Peyer's patch (tissue), 4 donors: ENCODE measurements at regions not wholly inside any gene's neighbourhood (a gene's known extent, or its start where the extent isn't known, plus 50 kb on each side); places are given as distances from the start of the nearest gene placed in this dataset.

ENCODE experiments used
- DNase-seq, 3 donors: peaks; one replicate each; pipeline ENCODE4 v3.0.0-alpha.2; 2017 to 2019
- H3K27ac ChIP-seq, 4 donors: fragments of 200-600 bp; sonication (generic); one replicate each; pipeline ENCODE4 v1.5.1; 2016 to 2019
- H3K27me3 ChIP-seq, 2 donors: fragments of 200-600 bp; sonication (generic); one replicate each; pipeline ENCODE4 v1.5.1; 2019
- H3K36me3 ChIP-seq, 3 donors: fragments of 200-600 bp; sonication (generic); one replicate each; pipeline ENCODE4 v1.5.1; 2016 to 2019
- H3K4me1 ChIP-seq, 4 donors: fragments of 200-600 bp; sonication (generic); one replicate each; pipeline ENCODE4 v1.5.1; 2016 to 2019
- H3K4me3 ChIP-seq, 4 donors: fragments of 200-600 bp; sonication (generic); 1 replicate in 3 of 4; 2 replicates in 1 of 4; pipeline ENCODE4 v1.5.1; 2016 to 2019; ENCODE audit warnings: mild to moderate bottlenecking in 1 of 4
- H3K9me3 ChIP-seq, 4 donors: fragments of 200-600 bp; sonication (generic); one replicate each; pipeline ENCODE4 v1.5.1; 2016 to 2019; ENCODE audit warnings: mild to moderate bottlenecking in 1 of 4
- POLR2A ChIP-seq, 2 donors: fragments of 450-650 bp; IDR thresholded peaks; one replicate each; pipeline ENCODE4 v1.5.1; 2017; ENCODE audit warnings: antibody characterized with exemption in 2 of 2, mild to moderate bottlenecking in 2 of 2, moderate library complexity in 2 of 2
- TF ChIP-seq, protein P1 (sequence below), 6 experiments: fragments of 450-650 bp in 4 of 6; fragments of 200-600 bp in 2 of 6; sonication (generic) in 1 of 6; IDR thresholded peaks; one replicate each; pipeline ENCODE4 v1.5.1; 2017 to 2019; ENCODE audit warnings: antibody characterized with exemption in 6 of 6, mild to moderate bottlenecking in 3 of 6, moderate library complexity in 1 of 6

DNA sequence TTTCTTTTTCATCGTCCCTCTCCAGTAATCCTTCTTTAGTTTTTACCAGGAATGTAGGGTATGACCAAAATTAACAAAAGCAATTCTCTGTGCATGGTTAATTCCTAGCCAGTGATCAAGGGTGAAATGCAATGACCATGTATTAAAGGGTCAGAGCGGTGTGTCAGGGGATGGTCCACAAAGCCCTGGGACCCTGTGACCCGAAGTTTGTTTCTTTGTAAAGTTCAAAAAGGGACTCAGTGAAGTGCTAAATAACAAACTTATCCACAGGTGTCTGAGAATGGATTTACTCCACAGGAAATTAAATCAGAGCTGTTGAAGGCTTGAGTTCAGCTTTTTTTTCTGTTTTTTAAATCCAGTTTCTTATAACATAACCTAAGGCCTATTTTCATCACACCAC is 375.7 kb downstream of the GJA1 start:
- no peaks in the 10 kb centered on the region for H3K4me1 ChIP-seq
- no peaks in the 10 kb centered on the region for H3K36me3 ChIP-seq
- H3K4me3 ChIP-seq = no peak overlapping the region
- H3K27me3 ChIP-seq = no peaks in the 10 kb centered on the region
- no peak overlapping the region for H3K27ac ChIP-seq
- DNase-seq = no peak
- no peak for TF ChIP-seq POLR2A (IDR thresholded peaks at IDR 0.05)
- TF ChIP-seq, protein P1, sequence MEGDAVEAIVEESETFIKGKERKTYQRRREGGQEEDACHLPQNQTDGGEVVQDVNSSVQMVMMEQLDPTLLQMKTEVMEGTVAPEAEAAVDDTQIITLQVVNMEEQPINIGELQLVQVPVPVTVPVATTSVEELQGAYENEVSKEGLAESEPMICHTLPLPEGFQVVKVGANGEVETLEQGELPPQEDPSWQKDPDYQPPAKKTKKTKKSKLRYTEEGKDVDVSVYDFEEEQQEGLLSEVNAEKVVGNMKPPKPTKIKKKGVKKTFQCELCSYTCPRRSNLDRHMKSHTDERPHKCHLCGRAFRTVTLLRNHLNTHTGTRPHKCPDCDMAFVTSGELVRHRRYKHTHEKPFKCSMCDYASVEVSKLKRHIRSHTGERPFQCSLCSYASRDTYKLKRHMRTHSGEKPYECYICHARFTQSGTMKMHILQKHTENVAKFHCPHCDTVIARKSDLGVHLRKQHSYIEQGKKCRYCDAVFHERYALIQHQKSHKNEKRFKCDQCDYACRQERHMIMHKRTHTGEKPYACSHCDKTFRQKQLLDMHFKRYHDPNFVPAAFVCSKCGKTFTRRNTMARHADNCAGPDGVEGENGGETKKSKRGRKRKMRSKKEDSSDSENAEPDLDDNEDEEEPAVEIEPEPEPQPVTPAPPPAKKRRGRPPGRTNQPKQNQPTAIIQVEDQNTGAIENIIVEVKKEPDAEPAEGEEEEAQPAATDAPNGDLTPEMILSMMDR (IDR thresholded peaks at IDR 0.05) = no peak
- H3K9me3 ChIP-seq = no peaks in the 10 kb centered on the region

DNA sequence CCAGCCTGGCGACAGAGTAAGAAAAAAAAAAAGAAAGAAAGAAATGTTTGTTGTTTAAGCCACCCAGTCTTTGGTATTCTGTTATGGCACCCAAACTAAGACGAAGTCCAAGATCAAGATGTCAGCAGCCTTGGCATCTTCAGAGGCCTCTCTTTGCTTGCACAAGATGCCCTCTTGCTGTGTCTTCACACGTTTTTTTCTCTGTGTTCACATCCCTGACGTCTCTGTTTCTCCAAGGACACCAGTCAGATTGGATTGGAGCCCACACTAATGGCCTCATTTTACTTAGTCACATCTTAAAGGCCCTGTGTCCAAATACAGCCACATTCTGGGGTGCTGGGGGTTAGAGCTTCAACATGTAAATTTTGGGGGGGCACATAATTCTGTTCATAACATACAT is 380.9 kb downstream of the GJA1 start:
- Histone ChIP-seq H3K27ac (no peak overlapping the region), H3K27me3 (no peaks in the 10 kb centered on the region), H3K36me3 (no peaks in the 10 kb centered on the region), H3K4me1 (no peaks in the 10 kb centered on the region), H3K9me3 (peaks cover 0 to 3% (median 0%) of the 10 kb centered on the region in 4 donors), H3K4me3 (no peak overlapping the region)
- no peak for DNase-seq
- TF ChIP-seq, protein P1 (IDR thresholded peaks at IDR 0.05) = no peak
- TF ChIP-seq POLR2A (IDR thresholded peaks at IDR 0.05) = no peak

DNA sequence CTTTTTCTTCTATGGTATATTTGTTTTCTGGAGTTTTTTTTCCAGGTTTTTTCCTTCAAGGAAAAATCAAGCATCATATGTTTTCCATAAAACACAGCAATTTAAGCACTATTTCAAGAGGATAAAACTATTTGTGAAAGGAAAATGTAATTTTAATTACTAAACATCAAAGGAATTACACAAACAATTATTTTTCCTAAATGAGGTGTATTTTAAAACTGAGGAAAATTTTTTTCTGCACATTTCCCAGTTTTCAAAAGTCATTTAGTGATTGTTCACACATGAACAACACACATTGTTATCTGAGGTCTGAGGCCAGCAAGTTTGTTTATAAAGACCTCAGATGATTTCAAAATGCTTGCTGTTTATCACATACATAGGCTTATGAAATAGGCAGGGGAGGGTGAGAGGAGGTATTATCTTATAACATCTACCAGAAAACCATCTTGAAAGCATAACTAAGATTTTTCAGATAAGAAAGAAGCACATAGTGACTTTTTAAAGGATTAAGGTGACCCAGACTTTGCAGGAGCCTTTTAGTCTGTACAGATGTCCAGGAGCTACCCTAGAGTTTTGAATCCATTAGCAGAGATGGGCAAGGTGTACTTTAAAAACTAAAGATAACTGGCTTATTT is 381.6 kb downstream of the GJA1 start:
- Histone ChIP-seq H3K9me3 (peaks cover 0 to 3% (median 0%) of the 10 kb centered on the region in 4 donors), H3K27me3 (no peaks in the 10 kb centered on the region), H3K4me1 (no peaks in the 10 kb centered on the region), H3K36me3 (no peaks in the 10 kb centered on the region), H3K27ac (no peak overlapping the region), H3K4me3 (no peak overlapping the region)
- no peak for DNase-seq
- TF ChIP-seq POLR2A (IDR thresholded peaks at IDR 0.05) = no peak
- TF ChIP-seq, protein P1 (IDR thresholded peaks at IDR 0.05) = no peak

DNA sequence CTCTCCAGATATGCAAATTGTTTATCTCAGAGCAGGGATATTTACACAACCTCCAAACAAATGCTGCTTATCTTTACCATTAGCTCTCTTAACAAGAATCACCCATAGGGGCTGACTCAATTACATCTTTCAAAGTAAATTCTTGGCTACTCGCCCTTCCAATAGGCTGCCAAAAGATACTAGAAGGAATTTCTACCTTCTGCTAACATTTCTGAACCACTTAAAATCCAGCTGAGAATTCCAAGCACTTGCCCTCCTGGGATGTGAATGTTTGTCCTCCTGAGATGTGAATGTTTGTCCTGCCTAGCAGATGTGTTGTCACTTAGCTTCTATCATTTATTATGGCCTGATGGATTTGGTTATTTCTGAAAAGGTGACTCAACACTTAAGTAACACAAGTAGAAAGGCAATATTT is 388.0 kb downstream of the GJA1 start:
- Histone ChIP-seq H3K4me1 (no peaks in the 10 kb centered on the region), H3K27me3 (no peaks in the 10 kb centered on the region), H3K9me3 (peaks cover 0 to 3% (median 0%) of the 10 kb centered on the region in 4 donors), H3K27ac (no peak overlapping the region), H3K36me3 (no peaks in the 10 kb centered on the region), H3K4me3 (no peak overlapping the region)
- no peak for DNase-seq
- TF ChIP-seq, protein P1 (IDR thresholded peaks at IDR 0.05) = no peak
- TF ChIP-seq POLR2A (IDR thresholded peaks at IDR 0.05) = no peak

DNA sequence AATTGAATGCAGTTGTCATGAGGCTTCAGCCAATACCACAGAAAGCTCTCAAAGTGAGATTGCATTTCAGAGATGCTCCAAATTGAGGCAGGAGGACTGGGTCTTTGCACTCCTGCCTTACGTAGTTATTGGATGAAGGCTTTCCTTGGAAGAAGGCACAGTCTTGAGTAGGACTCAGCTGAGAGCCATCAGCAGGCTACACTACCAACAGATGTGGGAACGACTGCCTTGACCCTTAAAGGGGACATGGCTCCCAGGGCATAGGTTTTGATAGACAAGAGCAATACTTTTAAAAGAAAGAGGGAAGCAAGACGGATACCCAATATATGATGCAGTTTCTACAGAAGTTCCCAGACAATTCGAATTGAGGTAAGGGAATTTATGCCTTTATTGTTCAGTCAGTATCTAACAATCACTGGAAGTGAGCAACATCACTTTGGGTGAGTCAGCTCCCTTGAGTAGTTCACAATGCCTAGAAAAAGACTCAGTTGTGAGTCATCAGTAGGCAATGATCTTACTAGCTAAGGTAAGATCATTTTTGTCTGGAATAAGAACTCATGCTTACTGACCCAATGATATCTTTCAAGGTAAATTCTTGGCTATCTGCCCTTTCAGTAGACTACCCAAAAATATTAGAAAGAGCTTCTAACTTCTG is 390.8 kb downstream of the GJA1 start:
- Histone ChIP-seq H3K27me3 (no peaks in the 10 kb centered on the region), H3K4me1 (no peaks in the 10 kb centered on the region), H3K9me3 (no peaks in the 10 kb centered on the region), H3K36me3 (no peaks in the 10 kb centered on the region), H3K27ac (no peak overlapping the region), H3K4me3 (no peak overlapping the region)
- no peak for TF ChIP-seq POLR2A (IDR thresholded peaks at IDR 0.05)
- TF ChIP-seq, protein P1 (IDR thresholded peaks at IDR 0.05) = no peak
- no peak for DNase-seq
